Stimulated activated CD4-positive, alpha-beta T cell treated with anti-CD3 and anti-CD28 coated beads, Interleukin-4, amount 100 ng/mL, for 48 hours (primary cell): ENCODE measurements at regions not wholly inside any gene's neighbourhood (a gene's known extent, or its start where the extent isn't known, plus 50 kb on each side); places are given as distances from the start of the nearest gene placed in this dataset.

Source experiments
- DNase-seq, 2 donors: peaks; one replicate each; pipeline ENCODE4 v3.0.0-alpha.2; 2020; ENCODE audit warnings: low read depth in 2 of 2

DNA sequence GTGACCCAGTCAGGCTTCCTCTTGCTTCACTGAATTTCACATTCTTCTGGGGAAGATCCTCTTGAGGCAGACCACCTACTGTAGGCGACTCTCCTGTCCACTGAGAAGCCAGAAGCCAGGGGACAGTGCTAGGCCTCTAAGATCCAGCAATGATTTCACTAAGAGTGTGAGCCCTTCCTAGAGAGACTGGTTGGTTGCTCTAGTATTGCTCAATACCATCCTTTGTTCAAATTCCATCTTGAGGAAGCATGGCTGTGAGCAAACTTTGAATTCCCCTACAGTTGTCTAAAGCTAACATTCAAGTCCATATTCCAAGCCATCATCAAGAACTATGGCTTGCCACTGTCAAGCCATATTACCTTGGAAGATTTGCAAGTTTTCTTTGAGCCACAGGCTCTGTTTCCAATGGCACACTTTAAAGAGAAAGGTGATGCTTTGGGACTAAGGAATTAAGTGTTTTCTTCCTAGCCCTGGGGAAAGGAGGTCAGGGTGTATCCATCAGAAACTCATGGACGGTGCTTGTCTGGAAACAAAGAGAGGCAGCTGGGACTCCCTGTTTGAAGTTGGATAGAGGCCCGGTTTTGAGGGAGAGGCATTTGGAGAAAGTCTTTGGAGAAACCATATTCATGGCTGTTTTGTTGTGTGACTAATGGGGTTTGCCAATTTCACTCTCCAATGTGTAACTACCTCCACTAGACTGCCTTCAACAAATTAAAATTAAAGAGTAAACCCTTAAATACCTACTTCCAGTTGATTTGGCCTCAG lies 1217.9 kb downstream of the VRK1 start:
- no peak for DNase-seq

DNA sequence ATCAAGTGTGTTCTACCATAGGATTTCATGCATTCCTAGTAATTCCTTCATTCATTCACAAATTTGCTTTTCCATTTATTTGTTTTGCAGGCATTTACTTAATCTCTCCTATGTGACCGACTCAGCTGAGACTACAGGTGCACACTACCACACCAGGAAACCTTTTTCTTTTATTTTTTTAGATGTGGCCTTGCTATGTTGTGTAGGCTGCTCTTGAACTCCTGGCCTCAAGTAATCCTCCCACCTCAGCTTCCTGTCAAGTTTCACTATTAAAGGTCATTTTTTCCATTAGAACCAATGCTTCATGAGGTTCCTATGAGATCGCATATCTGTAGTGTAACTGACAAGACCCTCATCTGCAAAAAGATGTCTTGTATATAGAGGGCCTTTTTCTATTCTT lies 1218.7 kb downstream of the VRK1 start:
- DNase-seq = no peak

DNA sequence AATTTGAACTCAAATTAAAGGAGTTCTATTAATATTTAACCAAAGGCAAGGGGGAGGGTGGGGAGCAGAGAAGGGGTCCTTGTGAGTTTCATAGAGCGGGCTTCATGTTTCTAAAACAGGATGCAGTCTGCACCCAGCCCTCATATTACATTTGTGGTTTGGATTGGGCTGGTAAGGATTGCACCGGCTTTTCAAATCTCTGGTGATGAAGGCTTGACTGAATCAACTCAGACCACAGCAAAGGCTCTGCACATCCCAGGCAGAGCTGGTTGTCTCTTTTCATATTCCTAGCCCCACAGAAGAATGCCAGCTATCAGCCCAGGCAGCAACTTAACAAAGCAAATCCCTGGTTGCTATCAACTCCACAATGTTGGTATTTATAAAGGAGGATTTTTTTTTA lies 1221.4 kb downstream of the VRK1 start:
- no peak for DNase-seq

DNA sequence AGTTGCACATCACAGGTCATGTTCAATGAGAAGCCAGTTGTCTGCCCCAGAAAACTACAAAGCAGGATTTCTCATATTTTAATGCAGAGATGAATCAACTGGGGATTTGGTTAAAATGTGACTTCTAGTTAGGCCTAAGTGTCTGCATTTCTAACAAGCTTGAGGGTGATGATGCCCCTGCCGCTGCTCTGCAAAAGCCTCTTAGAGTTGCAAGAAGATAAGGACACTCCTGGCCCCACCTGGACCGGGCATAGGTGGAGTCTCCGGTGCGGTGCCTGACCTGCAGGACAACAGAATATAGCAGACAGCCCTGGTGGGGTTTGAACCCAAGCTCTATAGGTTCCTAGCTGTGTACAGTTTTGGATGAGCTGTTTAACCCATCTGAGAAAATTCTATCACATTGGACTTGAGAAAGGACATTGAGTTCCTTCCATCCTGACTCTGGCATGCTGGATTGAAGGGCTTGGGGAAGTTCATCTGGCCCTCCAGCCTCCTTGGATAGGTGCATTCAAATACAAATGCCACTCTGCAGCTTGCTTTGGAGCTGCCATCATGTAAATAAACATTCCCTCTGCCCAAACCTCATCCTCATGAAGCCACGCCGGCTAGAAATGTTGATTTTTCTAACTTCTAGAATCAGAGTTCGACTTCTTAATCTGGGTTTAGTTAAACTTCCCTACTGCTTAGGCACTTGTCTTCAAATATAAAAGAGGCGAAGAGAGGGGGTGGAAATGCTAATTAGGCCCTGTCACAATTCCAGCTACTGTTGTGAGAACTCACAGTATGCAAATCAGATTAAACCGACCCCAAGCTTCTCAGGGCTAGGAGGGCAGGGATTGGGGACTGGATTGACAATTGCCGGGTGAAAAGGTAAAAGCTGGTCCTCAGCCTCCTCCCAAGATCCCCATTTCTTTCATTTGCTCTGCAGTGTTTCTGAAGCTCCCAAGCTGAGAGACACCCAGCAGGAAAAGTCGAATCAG lies 1225.6 kb downstream of the VRK1 start:
- DNase-seq = no peak

DNA sequence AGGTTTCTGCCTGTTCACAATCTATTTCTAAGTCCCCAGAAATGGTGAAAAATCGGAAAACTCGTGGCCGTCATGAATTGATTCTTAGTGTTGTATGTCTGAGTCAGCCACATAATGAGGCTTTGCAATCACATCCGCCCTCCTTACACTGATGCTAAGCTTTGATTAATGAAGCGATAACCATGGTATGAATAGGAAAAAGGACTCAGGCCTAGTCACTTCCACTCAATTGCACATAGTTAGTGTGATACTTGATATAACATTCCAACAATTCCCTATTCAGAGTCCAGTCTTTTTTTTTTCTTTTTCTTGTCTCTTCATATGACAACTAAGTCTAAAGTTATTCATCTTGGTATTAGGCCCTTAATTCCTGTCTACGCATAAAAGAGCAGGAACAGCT lies 1231.0 kb downstream of the VRK1 start:
- no peak for DNase-seq

DNA sequence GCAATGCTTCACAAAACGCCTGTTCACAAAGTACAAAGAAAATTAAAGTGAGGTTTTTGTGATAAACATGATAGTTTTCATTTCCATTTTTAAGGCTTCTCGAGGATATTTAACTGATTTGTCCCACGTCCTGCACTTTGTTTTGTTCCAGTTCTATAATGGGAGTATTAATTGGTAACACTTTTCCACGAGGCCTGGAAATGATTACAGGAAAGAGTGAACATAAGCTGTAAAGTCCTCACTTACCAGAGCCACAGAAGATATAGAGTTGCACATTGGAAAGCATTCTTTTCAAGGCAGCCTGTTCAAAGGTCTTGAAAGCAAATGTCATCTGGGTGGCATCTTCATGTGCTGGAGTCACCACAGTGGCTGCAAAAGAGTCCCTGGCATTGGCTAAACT lies 1236.6 kb downstream of the BCL11B start:
- no peak for DNase-seq

DNA sequence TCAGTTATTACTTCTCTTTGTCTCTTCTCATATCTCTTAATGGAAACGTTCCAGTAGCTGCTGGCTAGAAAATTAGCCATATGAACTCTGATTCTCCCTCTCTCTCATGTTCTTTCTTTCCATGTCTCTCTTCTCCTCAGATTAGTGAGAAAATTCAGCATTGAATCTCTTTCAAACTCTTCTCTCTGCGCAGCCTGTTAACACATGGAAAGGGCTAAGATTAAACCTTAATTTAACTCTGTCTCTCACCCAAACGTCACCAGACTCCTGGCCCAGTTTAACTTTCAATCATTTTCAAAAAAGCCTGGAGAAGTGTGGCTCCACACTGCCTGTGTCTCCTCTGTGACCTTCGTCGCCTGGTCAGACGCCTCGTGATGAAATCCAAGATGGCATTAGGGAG lies 1234.2 kb downstream of the BCL11B start:
- DNase-seq = no peak

DNA sequence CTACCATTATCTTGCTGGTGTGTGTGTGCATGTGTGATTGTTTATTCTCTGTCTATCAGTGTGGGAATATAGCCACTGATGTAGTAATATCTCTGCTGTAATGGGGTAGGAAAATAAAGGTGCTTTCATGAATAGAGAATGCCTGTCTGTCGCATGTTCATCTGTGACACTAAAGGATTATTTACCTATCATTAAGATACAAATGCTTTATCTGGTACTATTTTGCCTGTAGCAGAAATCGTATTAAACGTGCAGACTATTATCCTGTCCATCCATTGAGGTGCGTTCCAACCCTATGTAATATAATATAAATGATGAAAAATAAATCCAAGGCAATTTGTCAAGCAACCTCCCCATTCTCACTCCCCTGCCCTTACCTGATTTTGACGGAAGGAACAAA lies 1215.1 kb downstream of the BCL11B start:
- no peak for DNase-seq

DNA sequence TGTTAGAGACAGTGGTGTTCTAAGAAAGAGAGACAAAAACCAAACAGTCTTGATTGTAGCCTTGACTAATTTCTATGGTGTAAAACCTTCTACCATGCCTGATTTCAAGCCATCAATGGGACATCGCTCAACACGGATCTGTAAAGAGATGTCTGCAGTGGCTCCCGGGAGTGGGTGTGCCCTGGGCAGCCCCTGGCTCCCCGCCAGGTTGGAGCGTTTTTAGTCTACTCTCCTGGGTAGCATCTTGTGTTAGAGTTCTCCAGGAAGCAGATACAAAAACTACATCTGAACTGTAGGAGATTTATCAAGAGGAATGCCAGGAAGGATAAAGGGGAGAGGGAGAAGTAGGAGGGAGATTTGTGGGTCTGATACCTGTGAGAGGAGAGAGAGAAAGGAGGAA lies 1212.9 kb downstream of the BCL11B start:
- DNase-seq = no peak

DNA sequence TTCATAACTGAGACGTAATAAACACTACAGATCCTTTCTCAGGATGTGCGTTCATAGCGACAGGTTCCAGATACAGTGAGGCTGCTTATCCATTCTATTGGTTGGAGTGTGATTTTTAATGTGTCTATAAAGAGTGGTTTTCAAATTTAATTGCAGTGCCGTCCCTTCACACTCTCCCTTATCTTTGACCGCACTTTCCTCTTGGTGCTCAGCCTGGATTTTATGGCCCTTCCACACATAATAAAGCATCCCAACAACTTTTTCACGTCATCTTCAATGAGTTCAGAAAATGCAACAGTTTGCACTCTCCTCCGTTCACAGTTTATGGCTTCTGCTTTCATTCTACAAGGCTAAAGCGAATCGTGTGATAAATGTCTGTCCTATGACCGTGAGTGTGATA lies 1209.9 kb downstream of the BCL11B start:
- no peak for DNase-seq

DNA sequence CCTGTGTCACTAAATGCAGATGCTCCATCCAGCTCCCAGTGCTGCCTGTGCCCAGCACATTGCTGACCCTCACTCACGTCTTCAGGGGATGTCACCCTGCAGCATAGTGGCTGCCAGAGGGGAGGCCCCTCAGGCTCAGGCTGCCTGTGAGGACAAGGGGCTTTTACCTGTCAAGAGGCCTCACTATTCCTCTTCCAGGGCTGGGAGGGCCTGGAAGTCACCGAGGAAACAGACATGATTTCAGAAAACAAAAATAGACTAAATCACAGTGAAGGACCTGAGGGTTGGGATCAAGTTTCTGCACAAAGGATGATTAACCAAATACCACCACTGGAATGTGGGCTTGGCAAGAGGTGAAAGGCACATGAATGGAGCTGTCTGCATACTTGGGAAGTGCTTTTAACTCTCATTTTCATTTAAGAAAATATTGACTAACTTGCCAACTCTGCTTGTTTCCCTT lies 1202.3 kb downstream of the BCL11B start:
- no peak for DNase-seq

DNA sequence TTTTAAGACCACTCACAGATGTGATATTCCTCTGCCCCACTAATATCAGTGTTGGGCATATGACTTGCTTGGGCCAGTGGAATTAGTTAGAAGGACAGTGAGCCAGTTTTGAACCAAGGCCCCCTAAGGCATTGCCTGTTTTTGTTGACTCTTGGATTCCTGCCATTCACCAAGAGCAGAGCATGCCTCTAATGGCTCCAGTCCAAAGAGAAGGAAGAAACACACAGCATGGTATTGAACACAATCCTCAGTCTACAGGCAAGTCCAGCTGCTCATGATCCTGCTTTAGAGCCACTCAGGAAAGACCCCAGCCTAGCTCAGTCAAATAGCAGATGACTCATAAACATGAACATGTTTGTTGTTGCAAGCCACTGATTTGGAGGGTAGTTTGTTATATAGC lies 1201.5 kb downstream of the BCL11B start:
- DNase-seq = no peak

DNA sequence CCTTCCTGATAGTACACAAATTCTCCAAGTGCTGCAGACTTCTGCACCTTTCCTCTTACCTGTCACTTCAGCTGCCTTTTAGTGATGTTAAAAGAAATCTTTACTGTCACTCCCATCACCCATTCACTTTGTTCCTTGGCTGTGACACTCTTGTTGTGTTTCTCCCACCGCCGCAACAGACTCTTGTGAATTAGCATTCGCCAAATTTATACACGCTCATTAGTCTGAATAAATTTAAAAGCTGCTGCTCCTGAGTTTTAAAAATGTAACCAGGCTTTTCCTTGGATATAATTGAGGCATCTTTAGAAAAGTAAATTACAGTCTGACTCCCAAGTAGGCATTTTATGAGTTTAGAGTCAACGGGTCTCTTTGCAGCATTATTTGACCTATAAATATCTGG lies 1197.9 kb downstream of the BCL11B start:
- no peak for DNase-seq

DNA sequence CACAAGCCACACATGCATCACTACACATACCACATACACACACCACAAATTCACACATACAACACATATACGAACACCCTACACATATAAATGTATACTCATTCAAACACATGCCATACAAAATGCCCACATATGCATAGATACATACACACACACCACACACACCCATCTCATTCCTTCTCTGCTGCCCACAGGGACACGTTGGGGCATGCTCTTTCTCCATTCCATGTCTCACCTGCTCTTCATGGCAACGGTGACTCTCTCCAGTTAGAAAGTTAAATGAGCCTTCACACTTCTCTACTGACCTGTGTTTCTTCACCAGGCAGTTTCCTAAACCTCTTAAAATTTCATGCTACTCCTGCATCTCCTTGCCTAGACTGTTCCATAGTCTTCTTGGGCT lies 1194.8 kb downstream of the BCL11B start:
- no peak for DNase-seq

DNA sequence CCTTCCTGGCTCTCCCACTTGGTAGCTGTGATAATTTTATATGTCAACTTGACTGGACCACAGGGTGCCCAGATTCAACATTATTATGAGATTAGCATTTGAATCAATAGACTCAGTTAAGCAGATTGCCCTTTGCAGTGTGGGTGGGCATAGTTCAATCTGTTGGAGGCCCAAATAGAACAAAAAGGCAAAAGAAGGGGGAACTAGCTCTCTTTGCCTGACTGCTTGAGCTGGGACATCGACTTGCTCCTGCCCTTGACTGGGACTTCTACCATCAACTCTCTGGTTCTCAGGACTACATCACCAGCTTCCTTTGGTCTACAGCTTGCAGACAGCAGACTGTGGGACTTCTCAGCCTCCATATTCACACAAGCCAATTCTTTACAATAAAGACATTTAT lies 1189.2 kb downstream of the BCL11B start:
- no peak for DNase-seq

DNA sequence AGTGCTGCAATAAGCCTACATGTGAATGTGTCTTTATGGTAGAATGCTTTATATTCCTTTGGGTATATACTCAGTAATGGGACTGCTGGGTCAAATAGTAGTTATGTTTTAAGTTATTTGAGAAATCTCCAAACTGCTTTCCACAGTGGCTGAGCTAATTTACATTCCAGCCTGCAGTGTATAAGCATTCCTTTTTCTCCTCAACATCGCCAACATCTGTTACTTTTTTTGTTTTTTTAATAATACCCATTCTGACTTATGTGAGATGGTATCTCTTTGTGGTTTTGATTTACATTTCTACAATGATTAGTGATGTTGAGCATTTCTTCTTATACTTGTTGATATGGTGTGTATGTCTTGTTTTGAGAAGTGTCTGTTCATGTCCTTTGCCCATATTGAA lies 1186.2 kb downstream of the BCL11B start:
- no peak for DNase-seq

DNA sequence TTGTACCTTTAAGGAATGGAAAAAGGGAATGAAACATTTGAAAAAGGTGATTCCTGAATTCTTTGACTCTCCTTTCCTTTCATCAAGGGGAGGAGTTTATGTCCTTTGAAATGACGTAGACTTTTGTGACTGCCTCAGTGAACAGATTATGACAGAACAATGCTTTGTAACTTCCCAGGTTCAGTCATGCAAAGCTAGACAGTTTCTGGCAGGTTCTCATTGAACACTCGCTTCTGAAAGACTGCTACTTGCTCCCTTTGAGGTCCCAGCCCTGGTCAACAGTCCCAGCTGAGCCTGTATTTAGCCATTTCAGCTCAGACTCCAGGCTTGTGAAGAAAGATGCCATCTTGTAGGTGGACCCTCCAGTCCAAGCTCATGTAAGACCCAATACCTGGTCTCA lies 1178.9 kb downstream of the BCL11B start:
- DNase-seq = no peak

DNA sequence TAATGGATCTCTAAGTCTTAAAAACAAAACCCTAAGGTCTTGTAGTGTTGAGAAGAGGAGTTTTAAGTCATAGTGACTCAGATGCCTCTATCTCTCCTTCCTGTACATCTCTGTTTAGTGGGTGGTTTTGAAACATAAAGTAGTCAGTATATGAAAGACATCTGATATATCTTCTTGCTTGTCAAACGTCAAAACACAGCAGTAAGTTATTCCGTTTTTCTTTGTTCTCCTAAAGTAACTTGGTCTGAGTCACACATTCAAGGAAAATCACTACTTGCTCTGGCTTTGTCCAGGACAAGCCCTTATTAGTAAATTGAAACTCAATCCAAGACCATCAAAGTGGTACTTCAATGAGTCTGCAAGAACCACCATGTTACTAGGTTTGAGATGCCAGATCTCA lies 1172.5 kb downstream of the BCL11B start:
- no peak for DNase-seq

DNA sequence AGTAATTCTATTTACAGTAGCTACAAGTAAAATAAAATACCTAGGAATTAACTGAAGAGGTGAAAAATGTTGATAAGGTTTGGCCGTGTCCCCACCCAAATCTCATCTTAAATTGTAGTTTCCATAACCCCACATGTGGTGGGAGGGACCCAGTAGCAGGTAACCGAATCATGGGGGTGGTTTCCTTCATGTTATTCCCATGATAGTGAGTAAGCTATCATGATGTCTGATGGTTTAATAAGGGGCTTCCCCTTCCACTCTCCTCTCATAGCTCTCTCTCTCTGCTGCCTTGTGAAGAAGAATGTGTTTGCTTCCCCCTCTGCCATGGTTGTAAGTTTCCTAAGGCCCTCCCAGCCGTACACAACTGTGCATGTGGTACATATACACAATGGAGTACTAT lies 1170.7 kb downstream of the BCL11B start:
- no peak for DNase-seq

DNA sequence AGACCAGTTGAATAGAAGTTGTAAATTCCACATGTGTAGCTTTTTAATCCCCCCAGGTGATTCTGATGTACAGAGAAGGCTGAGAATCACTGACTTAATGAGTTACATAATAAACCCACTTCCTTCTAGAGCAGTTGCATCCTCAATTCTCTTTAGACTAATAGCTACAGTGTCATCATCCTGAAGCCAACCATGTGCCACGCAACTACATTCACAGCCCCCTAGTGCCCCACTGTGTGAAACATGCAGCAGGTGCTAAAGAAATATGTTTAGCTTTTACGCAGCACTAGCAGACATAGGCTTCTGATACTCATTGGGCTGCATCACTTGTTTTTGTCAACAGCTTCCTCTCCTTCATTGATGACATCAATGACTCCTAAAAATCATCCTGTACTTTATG lies 1168.3 kb downstream of the BCL11B start:
- DNase-seq = no peak

DNA sequence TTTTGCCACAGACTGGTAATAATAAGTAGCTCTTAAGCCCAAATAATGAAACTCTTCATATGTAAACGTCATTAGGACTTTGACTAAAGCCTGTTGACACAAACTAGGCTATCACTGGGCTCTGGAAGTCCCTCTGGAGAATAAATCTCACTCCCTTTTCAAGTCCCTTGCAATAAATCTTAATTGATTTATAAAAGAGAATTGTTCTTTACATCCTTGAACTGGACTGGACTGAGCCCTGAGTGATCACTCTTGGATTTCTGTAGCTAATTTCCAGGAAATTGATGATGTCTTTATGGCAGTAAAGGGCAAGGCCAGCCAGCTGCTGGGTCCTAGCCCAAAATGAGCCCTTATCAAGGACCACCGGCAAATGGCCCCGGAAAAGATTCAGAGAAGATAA lies 1162.7 kb downstream of the BCL11B start:
- DNase-seq = no peak

DNA sequence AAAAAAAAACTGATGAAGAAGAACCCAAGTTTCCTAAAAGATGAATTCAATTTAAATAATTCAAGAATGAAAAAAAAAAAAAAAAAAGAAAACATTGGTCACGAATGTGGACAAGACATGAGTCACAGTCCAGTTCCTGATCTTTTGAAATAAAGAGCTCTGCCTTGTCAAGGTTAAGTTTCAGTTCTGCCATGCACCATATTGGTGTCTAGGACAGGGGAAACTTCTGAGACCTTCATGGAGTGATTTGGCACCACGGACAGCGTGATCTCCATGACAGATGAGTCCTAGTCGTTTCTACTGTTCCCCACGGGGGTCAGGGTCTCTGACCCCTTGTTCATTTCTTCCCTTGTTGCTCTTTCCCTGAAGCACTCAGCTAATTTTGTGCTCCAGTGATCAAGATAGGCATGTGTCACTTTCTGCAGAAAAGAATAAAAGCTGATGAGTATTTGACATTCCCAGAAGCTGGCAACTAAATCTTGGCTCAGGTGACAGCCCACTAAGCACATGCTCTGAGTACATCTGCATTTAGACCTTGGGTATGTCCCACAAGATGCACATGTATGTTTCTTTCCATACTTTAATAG lies 1159.7 kb downstream of the BCL11B start:
- DNase-seq = no peak
